ENCODE measurements at regions not wholly inside any gene's neighbourhood (a gene's known extent, or its start where the extent isn't known, plus 50 kb on each side); places are given as distances from the start of the nearest gene placed in this dataset.
"Not testable (repeated sequence)": the region's sequence is repeated elsewhere in the genome, so short reads cannot be mapped to it uniquely, and the experiment has no call there.

DNA sequence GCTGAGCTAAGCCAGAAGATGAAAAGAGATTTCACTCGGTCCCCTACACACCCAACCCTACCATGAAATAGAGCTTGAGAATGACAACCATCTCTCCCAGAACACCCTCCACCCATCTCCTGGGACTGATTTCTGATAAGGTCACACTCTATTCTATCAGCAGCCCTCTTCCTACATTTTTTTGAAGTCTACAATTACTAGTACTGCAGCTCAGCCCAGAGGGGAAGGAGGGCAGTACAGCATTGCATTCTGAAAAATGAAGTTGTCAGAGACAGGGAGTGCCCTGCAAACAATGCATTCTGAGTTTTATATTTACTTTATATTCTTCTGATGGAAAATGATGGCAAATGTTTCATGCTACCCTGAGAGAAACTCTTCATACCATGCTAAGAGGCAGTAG is 318.5 kb downstream of the BCAT1 start:
- intact Hi-C loops (cut with DNase I): no loop called here
- no peak for ATAC-seq
- no peak for DNase-seq

DNA sequence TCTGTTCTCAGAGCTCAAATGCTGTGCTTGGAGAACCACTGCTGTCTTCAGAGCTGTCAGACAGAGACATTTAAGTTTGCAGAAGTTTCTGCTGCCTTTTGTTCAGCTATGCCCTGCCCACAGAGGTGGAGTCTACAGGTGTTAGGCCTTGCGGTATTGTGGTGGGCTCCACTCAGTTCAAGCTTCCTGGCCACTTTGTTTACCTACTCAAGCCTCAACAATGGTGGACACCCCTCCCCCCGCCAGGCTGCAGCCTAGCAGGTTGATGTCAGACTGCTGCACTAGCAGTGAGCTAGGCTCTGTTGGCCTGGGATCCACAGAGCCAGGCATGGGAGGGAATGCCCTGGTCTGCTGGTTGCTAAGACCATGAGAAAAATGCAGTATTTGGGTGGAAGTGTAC is 323.8 kb downstream of the BCAT1 start:
- ATAC-seq (no peak), DNase-seq (no peak)
- intact Hi-C loops (cut with DNase I): no loop called here

DNA sequence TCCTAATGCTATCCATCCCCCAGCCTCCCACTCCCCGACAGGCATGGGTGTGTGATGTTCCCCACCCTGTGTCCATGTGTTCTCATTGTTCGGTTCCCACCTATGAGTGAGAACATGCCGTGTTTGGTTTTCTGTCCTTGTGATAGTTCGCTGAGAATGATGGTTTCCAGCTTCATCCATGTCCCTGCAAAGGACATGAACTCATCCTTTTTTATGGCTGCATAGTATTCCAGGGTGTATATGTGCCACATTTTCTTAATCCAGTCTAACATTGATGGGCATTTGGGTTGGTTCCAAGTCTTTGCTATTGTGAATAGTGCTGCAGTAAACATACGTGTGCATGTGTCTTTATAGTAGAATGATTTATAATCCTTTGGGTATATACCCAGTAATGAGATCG is 328.9 kb downstream of the BCAT1 start:
- ATAC-seq; intact Hi-C loops (cut with DNase I): not testable (repeated sequence)

DNA sequence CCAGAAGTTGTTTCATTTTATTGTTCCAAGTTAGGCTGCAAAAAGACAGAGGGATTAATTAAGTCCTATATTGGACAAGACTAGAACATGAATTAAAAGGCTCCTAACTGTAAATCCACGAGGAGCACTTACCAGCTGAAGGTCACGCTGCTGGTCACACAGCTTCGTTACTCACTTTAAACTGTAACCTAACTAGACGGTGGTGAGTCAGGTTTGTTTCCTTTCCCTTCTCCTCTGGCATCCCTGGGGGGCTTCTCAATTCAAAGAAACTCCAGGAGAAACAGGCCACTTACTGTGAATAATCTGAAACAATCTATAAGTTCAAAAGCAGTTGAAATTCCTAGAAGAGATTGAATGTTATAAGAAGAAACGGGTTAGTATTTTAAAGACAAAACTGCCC is 331.4 kb downstream of the BCAT1 start:
- DNase-seq (no peak), ATAC-seq (no peak)
- intact Hi-C loops (cut with DNase I): no loop called here

More for the DNA sequence above, 328.9 kb downstream of the BCAT1 start:
- not testable (repeated sequence) for DNase-seq

DNA sequence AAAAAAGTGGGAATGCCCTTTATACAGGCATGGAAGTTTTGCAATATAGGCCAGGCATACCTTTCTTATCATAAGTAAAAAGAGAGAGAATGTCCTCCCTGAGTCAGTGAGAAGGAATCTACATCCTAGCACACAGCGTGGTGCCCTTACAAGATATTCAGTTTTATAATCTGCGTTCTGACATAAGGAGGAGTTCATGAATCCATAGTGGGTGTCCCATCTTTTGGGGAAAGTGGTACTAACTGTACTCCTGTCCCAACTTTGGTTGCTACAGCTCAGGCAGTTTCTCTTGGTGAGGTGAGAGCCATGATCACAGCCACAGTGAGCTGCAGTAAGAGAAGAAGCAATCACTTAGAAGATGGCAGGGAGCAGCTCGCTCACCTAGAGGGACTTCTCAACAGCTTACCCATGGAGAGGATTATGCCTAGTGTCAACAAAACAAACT is 332.9 kb downstream of the BCAT1 start:
- no peak for DNase-seq
- intact Hi-C loops (cut with DNase I): no loop called here
- ATAC-seq: peak in 1 of 2 donors; percentile 83

DNA sequence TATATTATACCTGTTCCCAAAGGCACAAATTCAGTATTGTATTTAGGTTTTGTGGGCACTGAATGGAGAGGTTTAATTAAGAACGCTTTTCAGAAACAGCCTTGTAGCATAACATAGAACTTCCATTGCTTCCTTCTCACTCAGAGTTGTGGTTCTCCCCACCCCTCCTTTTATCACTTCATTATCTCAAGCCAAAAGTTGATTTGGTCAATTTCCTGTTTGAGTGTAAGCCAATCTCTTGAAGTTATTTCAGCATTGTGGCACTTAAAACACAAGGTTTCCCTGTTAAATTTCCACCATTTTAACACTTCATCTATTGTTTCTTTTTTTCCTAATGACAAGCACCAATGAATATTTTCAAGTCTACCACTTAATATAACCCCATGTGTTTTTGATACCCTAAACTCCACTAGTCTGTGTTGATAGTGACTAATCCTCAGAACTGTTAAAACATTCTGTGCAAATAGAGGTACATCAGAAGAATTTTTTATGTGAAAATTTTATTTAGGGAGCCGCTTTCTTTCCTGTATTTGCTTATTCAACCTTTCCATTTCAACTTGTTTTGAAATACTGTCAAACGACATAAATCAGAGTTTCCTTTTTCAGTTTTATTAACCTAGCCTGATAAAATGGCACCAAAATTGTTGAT is 340.1 kb downstream of the BCAT1 start:
- intact Hi-C loops (cut with DNase I): no loop called here
- no peak for ATAC-seq
- DNase-seq: no peak

DNA sequence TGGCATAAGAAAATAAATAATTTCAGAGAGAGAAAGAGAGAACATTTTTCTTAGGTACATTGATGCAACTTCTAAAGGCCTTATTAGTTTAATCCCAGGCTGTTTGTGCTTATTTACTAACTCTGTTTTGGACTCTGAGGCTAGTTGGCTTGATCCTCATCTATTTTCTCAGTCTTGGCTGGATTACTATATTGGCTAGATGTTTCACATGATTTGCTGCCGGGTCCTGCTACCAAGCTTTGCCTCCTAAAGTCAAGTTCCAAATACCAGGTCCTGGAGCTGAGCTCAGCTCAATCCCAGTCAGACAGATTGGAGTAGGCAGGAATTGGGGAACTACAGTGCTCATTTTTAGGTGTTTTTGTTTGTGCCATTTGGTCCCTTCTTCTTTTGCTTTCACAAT is 340.8 kb downstream of the BCAT1 start:
- ATAC-seq: no peak
- intact Hi-C loops (cut with DNase I): no loop called here
- DNase-seq: no peak

DNA sequence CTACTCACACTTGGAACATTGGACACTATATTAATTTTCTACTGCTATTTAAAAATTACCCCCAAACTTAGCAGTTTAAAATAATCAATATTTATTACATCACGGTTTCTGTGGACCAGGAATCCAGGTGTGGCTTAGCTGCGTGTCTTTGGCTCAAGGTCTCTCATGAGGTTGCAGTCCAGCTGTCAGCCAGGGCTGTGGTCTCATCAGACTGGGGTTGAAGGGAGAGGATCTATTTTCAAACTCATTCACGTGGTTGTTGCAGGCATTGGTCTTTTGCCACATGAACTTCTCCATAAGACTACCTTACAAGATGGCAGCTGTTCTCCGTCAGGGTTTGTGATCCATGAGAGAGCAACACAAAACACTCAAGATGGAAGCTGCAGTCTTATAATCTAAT is 343.0 kb downstream of the BCAT1 start:
- no peak for DNase-seq
- ATAC-seq: no peak
- intact Hi-C loops (cut with DNase I): no loop called here

DNA sequence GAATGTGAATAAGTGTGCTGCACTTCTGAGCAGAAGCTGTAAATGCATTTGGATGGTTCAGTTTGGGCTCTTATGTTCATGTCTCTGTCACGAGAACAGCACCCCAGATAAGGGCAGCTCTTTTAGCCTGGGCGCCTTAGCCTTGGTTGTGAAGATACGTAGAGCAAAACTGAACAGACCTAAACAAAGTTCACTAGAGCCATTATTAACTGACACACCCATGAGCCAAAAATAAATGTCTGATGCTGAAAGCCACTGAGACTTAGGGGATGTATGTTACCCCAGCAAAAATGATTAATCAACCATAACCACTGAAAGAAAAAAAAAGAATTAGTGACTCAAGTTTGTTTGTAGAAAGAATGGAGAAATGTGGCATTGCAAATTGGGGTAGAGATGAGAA is 343.4 kb downstream of the BCAT1 start:
- intact Hi-C loops (cut with DNase I): no loop called here
- DNase-seq (no peak), ATAC-seq (no peak)

DNA sequence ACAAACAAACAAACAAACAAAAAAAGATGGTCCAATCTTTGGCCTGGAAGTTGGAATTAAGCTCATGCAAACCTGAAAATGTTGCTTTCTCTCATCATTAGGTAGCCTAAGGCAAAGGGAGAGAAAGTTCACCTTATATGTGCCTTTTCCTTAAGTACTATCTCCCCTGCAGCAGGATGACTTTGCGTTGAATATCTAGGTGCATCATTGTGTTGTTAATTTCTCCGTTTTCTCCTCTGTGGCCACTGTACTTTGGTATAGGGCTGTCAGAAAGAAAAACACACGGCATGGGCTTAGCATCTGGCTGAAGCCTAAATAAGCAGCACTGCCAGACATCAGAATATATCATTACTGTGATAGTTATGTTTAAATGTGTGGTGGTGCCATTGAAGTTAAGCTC is 345.5 kb downstream of the BCAT1 start:
- ATAC-seq: no peak
- intact Hi-C loops (cut with DNase I): no loop called here
- DNase-seq: no peak

DNA sequence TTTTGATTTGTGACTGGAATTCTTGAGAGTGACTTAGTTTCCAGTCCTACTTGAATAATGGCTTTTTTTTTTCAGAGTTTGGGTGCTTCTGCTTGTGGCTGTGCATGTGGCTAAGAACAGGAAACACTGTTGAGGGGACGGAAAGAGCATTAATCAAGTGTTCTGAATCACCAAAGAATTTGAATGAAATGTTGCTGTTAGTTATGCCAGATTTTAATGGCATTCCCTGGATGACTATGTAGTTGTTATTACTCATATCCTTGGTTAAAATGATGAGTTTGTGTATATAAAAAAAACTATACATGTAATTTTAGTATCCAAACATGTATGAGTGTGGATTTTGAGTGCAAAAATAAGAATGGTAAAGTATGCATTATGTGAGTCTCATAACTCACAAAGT is 347.9 kb downstream of the BCAT1 start:
- no peak for DNase-seq
- no peak for ATAC-seq
- intact Hi-C loops (cut with DNase I): no loop called here

DNA sequence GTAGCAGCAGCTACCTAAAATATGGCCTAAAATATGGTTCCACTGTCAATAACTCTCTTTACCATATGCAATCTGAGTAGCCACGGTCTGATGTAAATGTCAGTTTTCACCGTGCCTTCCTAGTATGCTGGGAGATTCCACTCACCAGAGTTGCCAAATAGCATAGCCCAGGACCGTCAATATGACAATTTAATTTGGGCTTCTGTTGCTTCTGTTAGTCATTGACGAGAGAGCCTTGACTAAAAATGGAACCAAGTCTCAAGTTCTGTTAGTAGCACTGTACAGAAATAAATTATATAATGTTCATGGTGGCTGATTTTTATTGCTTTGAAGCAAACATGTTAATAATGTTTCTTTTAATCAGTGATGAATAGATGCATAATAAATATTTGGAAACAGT is 348.4 kb downstream of the BCAT1 start:
- DNase-seq (no peak), ATAC-seq (no peak)
- intact Hi-C loops (cut with DNase I): no loop called here

DNA sequence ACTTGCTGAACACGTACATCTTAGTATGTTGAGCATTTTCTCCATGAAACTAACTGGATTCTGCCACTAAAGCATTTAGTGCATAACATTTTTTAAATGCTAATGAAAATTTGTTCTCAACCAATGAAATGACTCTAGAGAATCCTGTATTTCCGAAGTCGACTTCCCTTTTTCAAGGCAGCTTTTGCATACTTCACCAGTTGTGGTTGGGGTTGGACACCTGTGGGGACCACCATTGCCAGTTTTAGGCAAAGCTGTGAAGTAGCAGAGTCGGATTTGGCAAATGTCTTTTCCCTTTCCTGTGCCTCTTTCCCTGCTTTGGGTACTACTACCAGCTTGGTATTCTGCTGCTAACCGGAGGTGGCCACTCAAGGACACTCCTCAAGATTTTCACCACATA is 349.2 kb downstream of the BCAT1 start:
- no peak for DNase-seq
- ATAC-seq: no peak
- intact Hi-C loops (cut with DNase I): loop anchor here in 1 of 2 donors (5.0 to 10.0 kb wide), 2 partner anchors 235 to 492 kb away; no protein-coding TSS in a partner anchor

DNA sequence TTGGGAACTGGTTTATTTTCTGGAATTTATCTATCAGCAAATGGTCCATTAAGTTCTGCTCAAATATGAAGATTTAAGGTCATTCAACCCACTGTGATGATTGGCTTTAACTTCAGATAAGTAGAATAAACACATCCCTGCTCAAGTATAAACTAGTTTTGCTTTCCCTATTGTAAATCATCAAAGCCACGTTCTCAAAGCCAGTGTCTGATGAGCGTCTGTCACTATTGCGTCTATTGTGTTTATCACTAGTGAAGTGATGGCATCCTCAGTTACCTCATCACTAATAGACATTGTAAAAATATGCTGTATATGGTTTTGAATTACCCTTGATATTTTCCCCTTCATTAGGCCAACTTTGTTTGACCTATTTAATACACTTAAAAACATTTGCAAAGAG is 351.3 kb downstream of the BCAT1 start:
- no peak for DNase-seq
- no peak for ATAC-seq
- intact Hi-C loops (cut with DNase I): loop anchor here in 1 of 2 donors (5.0 to 10.0 kb wide), 2 partner anchors 233 to 490 kb away; no protein-coding TSS in a partner anchor

DNA sequence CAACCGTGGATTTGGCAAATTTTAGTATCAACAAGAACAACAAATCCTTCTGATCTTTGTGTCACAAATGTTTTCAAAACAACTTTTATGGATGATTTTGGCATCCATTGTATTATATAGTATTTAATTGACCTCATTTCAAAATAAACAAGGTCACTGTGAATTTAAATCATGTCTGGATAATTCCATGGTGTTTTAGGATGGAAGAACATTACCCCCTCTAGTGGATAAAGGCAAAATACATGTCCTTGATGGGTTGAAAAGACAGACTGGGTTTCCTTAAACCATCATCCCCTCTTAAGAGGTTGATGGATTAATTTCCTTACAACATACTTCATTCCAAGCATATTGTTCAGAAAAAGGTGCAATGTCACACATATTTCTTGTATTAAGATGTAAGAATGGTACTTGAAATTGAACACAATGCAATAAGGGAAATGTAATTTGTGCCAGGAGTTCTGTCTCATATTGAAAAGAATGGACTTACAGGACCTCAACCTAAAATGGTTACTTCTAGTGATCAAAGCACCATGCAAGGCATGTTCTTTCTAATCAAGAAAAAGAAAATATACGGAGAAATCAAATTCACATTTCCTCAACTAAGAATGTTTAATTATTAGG is 352.0 kb downstream of the BCAT1 start:
- no peak for DNase-seq
- intact Hi-C loops (cut with DNase I): loop anchor here in 1 of 2 donors (5.0 to 10.0 kb wide), 2 partner anchors 232 to 490 kb away; no protein-coding TSS in a partner anchor
- peak in 1 of 2 donors; percentile 34 for ATAC-seq

DNA sequence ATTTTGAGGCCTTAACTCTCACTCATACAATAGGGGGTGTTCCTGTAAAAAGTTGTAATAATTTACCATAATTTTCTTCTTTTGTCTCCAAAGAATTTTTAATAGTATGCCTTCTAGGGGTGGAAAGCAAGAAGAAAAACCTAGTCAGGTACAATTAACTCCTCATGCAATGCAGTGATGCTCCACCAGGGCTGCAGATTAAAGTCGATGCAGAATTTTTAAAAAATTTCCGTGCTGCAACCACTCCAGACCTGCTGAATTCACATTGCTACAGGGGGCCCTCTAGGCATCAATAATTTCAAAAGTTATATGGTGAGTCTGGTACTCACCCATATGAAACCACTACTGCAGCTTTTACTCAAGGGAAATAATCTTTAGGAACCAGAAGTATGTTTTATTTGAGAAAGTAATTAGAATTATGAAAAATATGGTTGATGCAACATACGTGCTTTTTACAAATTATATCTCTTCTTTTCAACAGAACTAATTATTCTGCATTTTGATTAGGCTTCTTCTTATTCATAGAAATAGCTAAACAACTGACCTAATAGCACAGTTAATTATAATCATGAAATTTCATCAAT is 353.2 kb downstream of the BCAT1 start:
- ATAC-seq: no peak
- intact Hi-C loops (cut with DNase I): loop anchor here in 1 of 2 donors (5.0 to 10.0 kb wide), 2 partner anchors 231 to 488 kb away; no protein-coding TSS in a partner anchor
- DNase-seq: no peak

DNA sequence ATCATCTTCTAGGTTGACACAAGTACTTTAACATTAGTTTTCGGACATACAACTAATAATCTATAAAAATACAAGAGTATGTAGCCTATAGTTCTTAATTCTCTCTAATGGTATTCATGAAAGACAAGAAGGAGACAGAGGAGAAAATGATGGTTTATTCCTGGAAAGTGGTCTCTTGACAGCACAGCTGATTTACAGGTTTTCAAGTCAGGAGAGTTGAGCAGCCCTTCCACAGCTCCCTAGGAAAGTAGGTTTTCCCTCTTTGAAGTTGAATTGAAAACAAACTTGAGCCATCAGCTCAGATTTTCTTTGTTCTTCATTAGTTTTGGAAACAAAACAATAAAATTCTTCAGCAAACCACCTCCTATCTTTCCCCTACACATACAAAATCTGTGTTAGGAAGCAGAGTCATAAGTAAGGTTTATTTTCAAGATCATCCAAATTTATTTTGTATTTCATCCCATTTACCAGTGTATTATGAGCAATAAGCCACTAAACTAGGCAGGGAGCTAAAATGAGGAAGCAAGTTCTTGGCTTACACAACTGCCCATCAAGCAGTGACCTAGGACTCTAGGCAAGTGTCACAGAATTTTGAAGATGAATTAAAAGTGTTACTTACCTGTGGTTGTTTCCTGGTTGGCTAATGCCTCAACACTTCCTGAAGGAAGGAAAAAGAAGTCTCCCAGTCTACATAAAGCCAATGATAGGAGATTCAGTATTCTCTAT is 357.0 kb downstream of the BCAT1 start:
- ATAC-seq: no peak
- intact Hi-C loops (cut with DNase I): loop anchor here in 1 of 2 donors (10.0 kb wide), 1 partner anchor 227 kb away; no protein-coding TSS in a partner anchor

DNA sequence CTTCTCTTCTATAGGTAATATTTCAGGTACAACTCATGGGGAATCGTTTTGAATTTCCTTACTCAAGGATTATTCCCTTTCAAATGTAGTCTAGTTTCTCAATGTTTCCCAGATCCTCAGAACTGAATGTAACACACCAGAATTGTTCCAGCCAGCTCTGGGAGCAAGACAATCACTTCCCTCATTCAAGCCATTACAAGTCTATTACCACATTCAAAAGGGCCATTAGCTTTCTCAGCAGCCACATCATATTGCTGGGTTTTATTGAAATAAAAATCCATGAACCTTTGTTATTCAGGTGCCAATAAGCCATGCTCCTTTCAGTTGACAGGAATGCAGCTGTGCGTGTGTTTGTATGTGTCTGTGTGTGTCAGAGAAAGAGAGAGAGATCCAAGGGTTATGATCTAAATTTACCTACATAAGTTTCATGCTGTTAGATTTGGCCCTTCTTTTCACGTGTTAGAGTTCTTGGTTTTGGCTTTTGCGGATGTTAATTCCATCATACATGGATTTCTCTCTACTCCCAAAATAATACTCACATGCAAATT is 357.7 kb downstream of the BCAT1 start:
- DNase-seq (no peak), ATAC-seq (no peak)
- intact Hi-C loops (cut with DNase I): loop anchor here in 1 of 2 donors (10.0 kb wide), 1 partner anchor 226 kb away; no protein-coding TSS in a partner anchor

More for the DNA sequence above, 357.0 kb downstream of the BCAT1 start:
- no peak for DNase-seq

DNA sequence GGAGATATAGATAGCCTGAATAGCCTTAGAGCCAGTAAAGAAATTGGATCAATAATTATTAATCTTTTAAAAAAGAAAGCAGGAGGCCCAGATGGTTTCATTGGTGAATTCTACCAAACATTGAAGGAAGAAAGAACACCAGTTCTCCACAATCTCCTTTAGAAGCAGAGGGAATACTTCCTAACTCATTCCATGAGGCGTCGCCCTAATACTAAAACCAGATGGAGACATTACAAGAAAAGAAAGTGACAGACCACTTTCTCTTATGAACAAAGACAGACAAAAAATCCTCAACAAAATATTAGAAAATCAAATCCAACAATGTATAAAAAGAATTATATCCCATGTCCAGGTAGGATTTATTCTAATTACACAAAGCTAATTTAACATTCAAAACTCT is 362.6 kb downstream of the BCAT1 start:
- intact Hi-C loops (cut with DNase I): no loop called here
- DNase-seq (no peak), ATAC-seq (no peak)
